GM23338 (cell line): ENCODE measurements at regions not wholly inside any gene's neighbourhood (a gene's known extent, or its start where the extent isn't known, plus 50 kb on each side); places are given as distances from the start of the nearest gene placed in this dataset.
A peak's percentile ranks its signal among the peaks of the same experiment; 100 is the strongest.

Source experiments
- ATAC-seq: fragments of 200-7000 bp; cut with Tn5 transposase; 3 replicates; pipeline ENCODE4 v1.9.1; 2020
- DNase-seq: peaks from one replicate; pipeline ENCODE4 v3.0.0-alpha.2; 2015; ENCODE audit warnings: low spot score
- H2AFZ ChIP-seq: fragments of 200-600 bp; sonication (generic); 2 replicates; pipeline ENCODE4 v1.8.0; 2016; ENCODE audit warnings: antibody characterized with exemption, mild to moderate bottlenecking, moderate library complexity
- H3F3A ChIP-seq: fragments of 200-600 bp; sonication (generic); replicated peaks from 2 replicates; pipeline ENCODE4 v1.8.0; 2017; ENCODE audit warnings: antibody characterized with exemption, mixed run types, low read depth
- H3K27ac ChIP-seq: fragments of 200-600 bp; sonication (generic); 2 replicates; pipeline ENCODE4 v1.6.1; 2016; ENCODE audit warnings: low read depth
- H3K27me3 ChIP-seq: fragments of 200-600 bp; sonication (generic); 2 replicates; pipeline ENCODE4 v1.8.0; 2016; ENCODE audit warnings: mild to moderate bottlenecking, mixed run types, moderate library complexity; ENCODE audit not compliant: insufficient read depth
- H3K36me3 ChIP-seq: fragments of 200-600 bp; sonication (generic); 2 replicates; pipeline ENCODE4 v1.8.0; 2016; ENCODE audit warnings: mild to moderate bottlenecking; ENCODE audit not compliant: insufficient read depth
- H3K4me1 ChIP-seq: fragments of 200-600 bp; sonication (generic); 2 replicates; pipeline ENCODE4 v1.8.0; 2016; ENCODE audit warnings: mild to moderate bottlenecking, moderate library complexity; ENCODE audit not compliant: insufficient read depth
- H3K4me2 ChIP-seq: fragments of 200-600 bp; sonication (generic); 2 replicates; pipeline ENCODE4 v1.7.1; 2017; ENCODE audit warnings: mixed run types
- H3K4me3 ChIP-seq: fragments of 200-600 bp; sonication (generic); 2 replicates; pipeline ENCODE4 v1.6.1; 2016; ENCODE audit warnings: mixed run types
- H3K79me2 ChIP-seq: fragments of 200-600 bp; sonication (generic); replicated peaks from 2 replicates; pipeline ENCODE4 v1.8.0; 2017; ENCODE audit warnings: mild to moderate bottlenecking; ENCODE audit not compliant: insufficient read depth
- H3K9me2 ChIP-seq: fragments of 200-600 bp; sonication (generic); 2 replicates; pipeline ENCODE4 v1.8.0; 2017; ENCODE audit not compliant: insufficient read depth
- H4K20me1 ChIP-seq: fragments of 200-600 bp; sonication (generic); replicated peaks from 2 replicates; pipeline ENCODE4 v1.8.0; 2017; ENCODE audit warnings: mild to moderate bottlenecking; ENCODE audit not compliant: insufficient read depth
- H3K27ac Mint-ChIP-seq: 2 replicates; pipeline ENCODE4 v1.8.0; 2020; ENCODE audit warnings: inconsistent platforms, mild to moderate bottlenecking, moderate library complexity, mixed read lengths
- H3K27me3 Mint-ChIP-seq: 3 replicates; pipeline ENCODE4 v1.8.0; 2022; ENCODE audit warnings: low read depth, mild to moderate bottlenecking, moderate library complexity, mixed read lengths, inconsistent platforms; ENCODE audit not compliant: insufficient read depth, poor library complexity
- H3K36me3 Mint-ChIP-seq: 3 replicates; pipeline ENCODE4 v1.8.0; 2021; ENCODE audit warnings: low read depth, mild to moderate bottlenecking, inconsistent platforms, moderate library complexity, mixed read lengths
- H3K4me1 Mint-ChIP-seq: 3 replicates; pipeline ENCODE4 v1.8.0; 2020; ENCODE audit warnings: mild to moderate bottlenecking, inconsistent platforms, mixed read lengths
- H3K4me3 Mint-ChIP-seq: 3 replicates; pipeline ENCODE4 v1.8.0; 2021; ENCODE audit warnings: moderate library complexity, mild to moderate bottlenecking, inconsistent platforms, mixed read lengths
- H3K9me3 Mint-ChIP-seq: 3 replicates; pipeline ENCODE4 v1.8.0; 2020; ENCODE audit warnings: moderate library complexity, mild to moderate bottlenecking, inconsistent platforms, mixed read lengths
- CREB1 ChIP-seq: fragments of 250-450 bp; sonication (Bioruptor Pico); IDR thresholded peaks from 2 replicates; pipeline ENCODE4 v1.5.0; 2020; ENCODE audit warnings: low read depth, mild to moderate bottlenecking, moderate library complexity
- CTCF ChIP-seq, 2 experiments: fragments of 200-600 bp in 1 of 2; sonication (generic) in 1 of 2; conservative IDR thresholded peaks; 2 replicates each; pipeline versions ENCODE4 v1.5.1 to v1.6.1; 2016 to 2017; ENCODE audit warnings: antibody characterized with exemption in 2 of 2, low read depth in 2 of 2, mild to moderate bottlenecking in 2 of 2, moderate library complexity in 1 of 2
- EZH2 ChIP-seq: fragments of 200-600 bp; sonication (generic); IDR thresholded peaks from one replicate; pipeline ENCODE4 v1.8.0; 2017; ENCODE audit warnings: antibody characterized with exemption, mild to moderate bottlenecking, low read depth; ENCODE audit not compliant: unreplicated experiment
- EZH2phosphoT487 ChIP-seq: fragments of 200-600 bp; sonication (generic); IDR thresholded peaks from one replicate; pipeline ENCODE4 v1.8.1; 2018; ENCODE audit warnings: antibody characterized with exemption; ENCODE audit not compliant: unreplicated experiment
- STAT1 ChIP-seq: IDR thresholded peaks from one replicate; pipeline ENCODE4 v1.6.1; 2016; ENCODE audit warnings: antibody characterized with exemption; ENCODE audit not compliant: unreplicated experiment
- ZNF114 ChIP-seq: fragments of 250-450 bp; sonication (Bioruptor Pico); IDR thresholded peaks from 2 replicates; pipeline ENCODE4 v1.5.0; 2020; ENCODE audit warnings: mild to moderate bottlenecking, moderate library complexity
- ZNF331 ChIP-seq: fragments of 250-450 bp; sonication (Bioruptor Pico); IDR thresholded peaks from 2 replicates; pipeline ENCODE4 v1.5.0; 2020; ENCODE audit warnings: low read depth, mild to moderate bottlenecking, moderate library complexity
- TF ChIP-seq, protein P1 (sequence below): IDR thresholded peaks from one replicate; pipeline ENCODE4 v1.6.1; 2018; ENCODE audit warnings: antibody characterized with exemption; ENCODE audit not compliant: unreplicated experiment
- TF ChIP-seq, protein P2 (sequence below): fragments of 250-450 bp; sonication (Bioruptor Pico); IDR thresholded peaks from 2 replicates; pipeline ENCODE4 v1.5.0; 2020; ENCODE audit warnings: mild to moderate bottlenecking, moderate library complexity

DNA sequence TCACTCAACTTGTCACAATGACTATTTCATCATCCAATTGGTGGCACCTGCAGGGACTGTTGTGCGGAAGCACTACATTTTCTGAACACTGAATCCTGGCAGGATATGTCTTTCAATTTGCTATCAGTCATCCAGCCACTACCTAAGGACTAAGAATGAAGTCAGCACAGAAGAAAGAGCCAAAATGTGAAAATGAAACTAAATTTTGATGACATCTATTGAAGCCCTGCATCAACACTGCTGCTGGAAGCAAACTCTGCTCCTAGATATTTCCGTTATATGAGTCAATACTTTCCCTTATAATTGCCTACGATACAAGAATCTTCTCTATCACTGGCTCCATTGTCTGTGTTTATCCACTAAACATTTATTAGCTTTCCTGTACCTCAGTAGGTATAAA, 917.9 kb downstream of the RAPGEF2 start:
- no peak for TF ChIP-seq EZH2phosphoT487
- no peak for TF ChIP-seq ZNF114 (CRISPR knock-in tag)
- no peak for TF ChIP-seq STAT1
- TF ChIP-seq CTCF (conservative IDR thresholded peaks at IDR 0.05; ENCODE audit: low read depth in 2 of 2): no peak
- TF ChIP-seq, protein P1, sequence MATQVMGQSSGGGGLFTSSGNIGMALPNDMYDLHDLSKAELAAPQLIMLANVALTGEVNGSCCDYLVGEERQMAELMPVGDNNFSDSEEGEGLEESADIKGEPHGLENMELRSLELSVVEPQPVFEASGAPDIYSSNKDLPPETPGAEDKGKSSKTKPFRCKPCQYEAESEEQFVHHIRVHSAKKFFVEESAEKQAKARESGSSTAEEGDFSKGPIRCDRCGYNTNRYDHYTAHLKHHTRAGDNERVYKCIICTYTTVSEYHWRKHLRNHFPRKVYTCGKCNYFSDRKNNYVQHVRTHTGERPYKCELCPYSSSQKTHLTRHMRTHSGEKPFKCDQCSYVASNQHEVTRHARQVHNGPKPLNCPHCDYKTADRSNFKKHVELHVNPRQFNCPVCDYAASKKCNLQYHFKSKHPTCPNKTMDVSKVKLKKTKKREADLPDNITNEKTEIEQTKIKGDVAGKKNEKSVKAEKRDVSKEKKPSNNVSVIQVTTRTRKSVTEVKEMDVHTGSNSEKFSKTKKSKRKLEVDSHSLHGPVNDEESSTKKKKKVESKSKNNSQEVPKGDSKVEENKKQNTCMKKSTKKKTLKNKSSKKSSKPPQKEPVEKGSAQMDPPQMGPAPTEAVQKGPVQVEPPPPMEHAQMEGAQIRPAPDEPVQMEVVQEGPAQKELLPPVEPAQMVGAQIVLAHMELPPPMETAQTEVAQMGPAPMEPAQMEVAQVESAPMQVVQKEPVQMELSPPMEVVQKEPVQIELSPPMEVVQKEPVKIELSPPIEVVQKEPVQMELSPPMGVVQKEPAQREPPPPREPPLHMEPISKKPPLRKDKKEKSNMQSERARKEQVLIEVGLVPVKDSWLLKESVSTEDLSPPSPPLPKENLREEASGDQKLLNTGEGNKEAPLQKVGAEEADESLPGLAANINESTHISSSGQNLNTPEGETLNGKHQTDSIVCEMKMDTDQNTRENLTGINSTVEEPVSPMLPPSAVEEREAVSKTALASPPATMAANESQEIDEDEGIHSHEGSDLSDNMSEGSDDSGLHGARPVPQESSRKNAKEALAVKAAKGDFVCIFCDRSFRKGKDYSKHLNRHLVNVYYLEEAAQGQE: no peak
- no peak for TF ChIP-seq ZNF331 (CRISPR knock-in tag)
- no peaks in the 10 kb centered on the region for H4K20me1 ChIP-seq
- no peak overlapping the region for H2AFZ ChIP-seq
- no peak overlapping the region for H3K27ac ChIP-seq
- Mint-ChIP-seq H3K9me3 (no peaks in the 10 kb centered on the region; the same call in 2 of the 3 replicates), H3K4me3 (no peak overlapping the region), H3K27ac (no peak overlapping the region), H3K4me1 (peaks cover 9% of the 10 kb centered on the region), H3K27me3 (no peaks in the 10 kb centered on the region), H3K36me3 (no peaks in the 10 kb centered on the region; the same call in 2 of the 3 replicates)
- H3K4me3 ChIP-seq: no peak overlapping the region
- peaks cover 21% of the 10 kb centered on the region for H3K9me2 ChIP-seq
- H3K4me1 ChIP-seq: no peaks in the 10 kb centered on the region
- no peaks in the 10 kb centered on the region for H3F3A ChIP-seq
- H3K27me3 ChIP-seq: no peaks in the 10 kb centered on the region
- H3K36me3 ChIP-seq: no peaks in the 10 kb centered on the region
- no peak for ATAC-seq
- H3K79me2 ChIP-seq: no peaks in the 10 kb centered on the region
- no peak overlapping the region for H3K4me2 ChIP-seq
- DNase-seq: no peak

GRCh38 chr4:160021870-160022269, 919.0 kb downstream of the RAPGEF2 start:
- H3K27me3 ChIP-seq: no peaks in the 10 kb centered on the region
- ATAC-seq (no peak), DNase-seq (peak; percentile 7)
- no peak overlapping the region for H3K4me3 Mint-ChIP-seq
- no peak overlapping the region for H3K27ac Mint-ChIP-seq
- no peak overlapping the region for H2AFZ ChIP-seq
- no peaks in the 10 kb centered on the region for H3F3A ChIP-seq
- peaks cover 11% of the 10 kb centered on the region for H3K4me1 Mint-ChIP-seq
- H3K4me1 ChIP-seq: no peaks in the 10 kb centered on the region
- H3K36me3 Mint-ChIP-seq: no peaks in the 10 kb centered on the region; the same call in 2 of the 3 replicates
- no peak overlapping the region for H3K4me2 ChIP-seq
- no peaks in the 10 kb centered on the region; the same call in 2 of the 3 replicates for H3K9me3 Mint-ChIP-seq
- H4K20me1 ChIP-seq: no peaks in the 10 kb centered on the region
- H3K27me3 Mint-ChIP-seq: no peaks in the 10 kb centered on the region
- no peak overlapping the region for H3K27ac ChIP-seq
- no peak overlapping the region for H3K4me3 ChIP-seq
- H3K36me3 ChIP-seq: no peaks in the 10 kb centered on the region
- peaks cover 15% of the 10 kb centered on the region; the same call in 1 of the 2 replicates for H3K9me2 ChIP-seq
- H3K79me2 ChIP-seq: no peaks in the 10 kb centered on the region
- TF ChIP-seq ZNF331 (CRISPR knock-in tag): no peak
- TF ChIP-seq EZH2phosphoT487: no peak
- TF ChIP-seq CREB1 (CRISPR knock-in tag): no peak
- TF ChIP-seq EZH2: no peak
- TF ChIP-seq, protein P2, sequence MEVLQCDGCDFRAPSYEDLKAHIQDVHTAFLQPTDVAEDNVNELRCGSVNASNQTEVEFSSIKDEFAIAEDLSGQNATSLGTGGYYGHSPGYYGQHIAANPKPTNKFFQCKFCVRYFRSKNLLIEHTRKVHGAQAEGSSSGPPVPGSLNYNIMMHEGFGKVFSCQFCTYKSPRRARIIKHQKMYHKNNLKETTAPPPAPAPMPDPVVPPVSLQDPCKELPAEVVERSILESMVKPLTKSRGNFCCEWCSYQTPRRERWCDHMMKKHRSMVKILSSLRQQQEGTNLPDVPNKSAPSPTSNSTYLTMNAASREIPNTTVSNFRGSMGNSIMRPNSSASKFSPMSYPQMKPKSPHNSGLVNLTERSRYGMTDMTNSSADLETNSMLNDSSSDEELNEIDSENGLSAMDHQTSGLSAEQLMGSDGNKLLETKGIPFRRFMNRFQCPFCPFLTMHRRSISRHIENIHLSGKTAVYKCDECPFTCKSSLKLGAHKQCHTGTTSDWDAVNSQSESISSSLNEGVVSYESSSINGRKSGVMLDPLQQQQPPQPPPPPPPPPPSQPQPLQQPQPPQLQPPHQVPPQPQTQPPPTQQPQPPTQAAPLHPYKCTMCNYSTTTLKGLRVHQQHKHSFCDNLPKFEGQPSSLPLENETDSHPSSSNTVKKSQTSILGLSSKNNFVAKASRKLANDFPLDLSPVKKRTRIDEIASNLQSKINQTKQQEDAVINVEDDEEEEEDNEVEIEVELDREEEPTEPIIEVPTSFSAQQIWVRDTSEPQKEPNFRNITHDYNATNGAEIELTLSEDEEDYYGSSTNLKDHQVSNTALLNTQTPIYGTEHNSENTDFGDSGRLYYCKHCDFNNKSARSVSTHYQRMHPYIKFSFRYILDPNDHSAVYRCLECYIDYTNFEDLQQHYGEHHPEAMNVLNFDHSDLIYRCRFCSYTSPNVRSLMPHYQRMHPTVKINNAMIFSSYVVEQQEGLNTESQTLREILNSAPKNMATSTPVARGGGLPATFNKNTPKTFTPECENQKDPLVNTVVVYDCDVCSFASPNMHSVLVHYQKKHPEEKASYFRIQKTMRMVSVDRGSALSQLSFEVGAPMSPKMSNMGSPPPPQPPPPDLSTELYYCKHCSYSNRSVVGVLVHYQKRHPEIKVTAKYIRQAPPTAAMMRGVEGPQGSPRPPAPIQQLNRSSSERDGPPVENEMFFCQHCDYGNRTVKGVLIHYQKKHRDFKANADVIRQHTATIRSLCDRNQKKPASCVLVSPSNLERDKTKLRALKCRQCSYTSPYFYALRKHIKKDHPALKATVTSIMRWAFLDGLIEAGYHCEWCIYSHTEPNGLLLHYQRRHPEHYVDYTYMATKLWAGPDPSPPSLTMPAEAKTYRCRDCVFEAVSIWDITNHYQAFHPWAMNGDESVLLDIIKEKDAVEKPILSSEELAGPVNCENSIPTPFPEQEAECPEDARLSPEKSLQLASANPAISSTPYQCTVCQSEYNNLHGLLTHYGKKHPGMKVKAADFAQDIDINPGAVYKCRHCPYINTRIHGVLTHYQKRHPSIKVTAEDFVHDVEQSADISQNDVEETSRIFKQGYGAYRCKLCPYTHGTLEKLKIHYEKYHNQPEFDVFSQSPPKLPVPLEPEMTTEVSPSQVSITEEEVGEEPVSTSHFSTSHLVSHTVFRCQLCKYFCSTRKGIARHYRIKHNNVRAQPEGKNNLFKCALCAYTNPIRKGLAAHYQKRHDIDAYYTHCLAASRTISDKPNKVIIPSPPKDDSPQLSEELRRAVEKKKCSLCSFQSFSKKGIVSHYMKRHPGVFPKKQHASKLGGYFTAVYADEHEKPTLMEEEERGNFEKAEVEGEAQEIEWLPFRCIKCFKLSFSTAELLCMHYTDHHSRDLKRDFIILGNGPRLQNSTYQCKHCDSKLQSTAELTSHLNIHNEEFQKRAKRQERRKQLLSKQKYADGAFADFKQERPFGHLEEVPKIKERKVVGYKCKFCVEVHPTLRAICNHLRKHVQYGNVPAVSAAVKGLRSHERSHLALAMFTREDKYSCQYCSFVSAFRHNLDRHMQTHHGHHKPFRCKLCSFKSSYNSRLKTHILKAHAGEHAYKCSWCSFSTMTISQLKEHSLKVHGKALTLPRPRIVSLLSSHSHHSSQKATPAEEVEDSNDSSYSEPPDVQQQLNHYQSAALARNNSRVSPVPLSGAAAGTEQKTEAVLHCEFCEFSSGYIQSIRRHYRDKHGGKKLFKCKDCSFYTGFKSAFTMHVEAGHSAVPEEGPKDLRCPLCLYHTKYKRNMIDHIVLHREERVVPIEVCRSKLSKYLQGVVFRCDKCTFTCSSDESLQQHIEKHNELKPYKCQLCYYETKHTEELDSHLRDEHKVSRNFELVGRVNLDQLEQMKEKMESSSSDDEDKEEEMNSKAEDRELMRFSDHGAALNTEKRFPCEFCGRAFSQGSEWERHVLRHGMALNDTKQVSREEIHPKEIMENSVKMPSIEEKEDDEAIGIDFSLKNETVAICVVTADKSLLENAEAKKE (CRISPR knock-in tag): no peak
